ENCODE measurements at regions not wholly inside any gene's neighbourhood (a gene's known extent, or its start where the extent isn't known, plus 50 kb on each side); places are given as distances from the start of the nearest gene placed in this dataset.

DNA sequence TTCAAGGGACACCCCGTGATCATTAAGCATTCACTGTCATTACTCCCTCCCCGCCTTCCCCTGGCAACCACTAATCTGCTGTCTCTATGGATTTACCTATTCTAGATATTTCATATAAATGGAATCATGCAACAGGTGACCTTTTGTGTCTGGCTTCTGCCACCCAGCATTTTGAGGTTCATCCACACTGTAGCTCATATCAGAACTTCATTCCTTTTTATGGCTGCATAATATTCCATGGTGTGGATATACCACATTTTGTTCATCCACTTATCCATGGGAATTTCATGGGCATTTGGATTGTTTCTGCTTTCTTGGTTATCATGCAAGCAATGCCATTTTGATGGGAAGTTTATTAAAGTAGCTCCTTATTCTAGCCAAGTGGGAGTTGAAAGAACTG, 184.2 kb upstream of the VASH1 start:
- no peak overlapping the region for H3K4me3 ChIP-seq (replicated peaks in 1 of 3; ENCODE audit: low read depth in 2 of 3, low read length in 3 of 3)
- no peak for DNase-seq

DNA sequence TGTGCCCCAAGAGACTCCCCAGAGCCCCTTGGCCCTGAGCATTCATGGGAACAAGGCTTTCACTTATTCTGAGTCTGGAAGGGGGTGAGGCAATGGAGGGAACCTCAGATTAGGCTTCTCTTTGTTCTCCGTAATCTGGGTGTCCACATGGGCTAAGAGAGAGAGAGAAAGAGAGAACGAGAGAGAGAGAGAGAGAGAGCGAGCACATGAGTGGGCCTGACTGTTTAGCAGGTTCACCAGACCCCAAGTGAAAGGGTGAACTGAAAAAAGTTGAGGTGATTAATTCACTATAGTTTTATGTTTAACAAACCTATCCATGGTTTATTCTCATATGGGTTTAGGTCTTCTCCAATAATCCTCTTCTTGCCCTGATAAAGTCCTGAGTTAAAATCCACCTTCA, 183.4 kb upstream of the VASH1 start:
- no peak overlapping the region for H3K4me2 ChIP-seq (replicated peaks; ENCODE audit: extremely low read depth, low read length, poor library complexity, severe bottlenecking)
- H3K4me1 ChIP-seq (ENCODE audit: control insufficient read depth in 1 of 2, insufficient read depth in 2 of 2, low read length in 2 of 2): no peaks in the 10 kb centered on the region
- H3K79me2 ChIP-seq (ENCODE audit: insufficient read depth, low read length): no peaks in the 10 kb centered on the region
- no peaks in the 10 kb centered on the region for H3K27me3 ChIP-seq (ENCODE audit: control insufficient read depth in 2 of 2, insufficient read depth in 2 of 2, low read length in 2 of 2)
- no peaks in the 10 kb centered on the region for H4K20me1 ChIP-seq (ENCODE audit: insufficient read depth, low read length)
- Mint-ChIP-seq H3K36me3 (no peaks in the 10 kb centered on the region), H3K27me3 (ENCODE audit: low read depth in 3 of 3) (peaks cover 2 to 9% (median 3%) of the 10 kb centered on the region in 3 donors), H3K27ac (peak overlapping the region in 1 of 7 donors; percentile 12), H3K4me1 (no peaks in the 10 kb centered on the region), H3K9me3 (peaks cover 0 to 4% (median 2%) of the 10 kb centered on the region in 7 donors), H3K4me3 (no peak overlapping the region)
- no peak overlapping the region for H3K27ac ChIP-seq (ENCODE audit: low read depth in 1 of 2, low read length in 2 of 2)
- TF ChIP-seq, protein P1, sequence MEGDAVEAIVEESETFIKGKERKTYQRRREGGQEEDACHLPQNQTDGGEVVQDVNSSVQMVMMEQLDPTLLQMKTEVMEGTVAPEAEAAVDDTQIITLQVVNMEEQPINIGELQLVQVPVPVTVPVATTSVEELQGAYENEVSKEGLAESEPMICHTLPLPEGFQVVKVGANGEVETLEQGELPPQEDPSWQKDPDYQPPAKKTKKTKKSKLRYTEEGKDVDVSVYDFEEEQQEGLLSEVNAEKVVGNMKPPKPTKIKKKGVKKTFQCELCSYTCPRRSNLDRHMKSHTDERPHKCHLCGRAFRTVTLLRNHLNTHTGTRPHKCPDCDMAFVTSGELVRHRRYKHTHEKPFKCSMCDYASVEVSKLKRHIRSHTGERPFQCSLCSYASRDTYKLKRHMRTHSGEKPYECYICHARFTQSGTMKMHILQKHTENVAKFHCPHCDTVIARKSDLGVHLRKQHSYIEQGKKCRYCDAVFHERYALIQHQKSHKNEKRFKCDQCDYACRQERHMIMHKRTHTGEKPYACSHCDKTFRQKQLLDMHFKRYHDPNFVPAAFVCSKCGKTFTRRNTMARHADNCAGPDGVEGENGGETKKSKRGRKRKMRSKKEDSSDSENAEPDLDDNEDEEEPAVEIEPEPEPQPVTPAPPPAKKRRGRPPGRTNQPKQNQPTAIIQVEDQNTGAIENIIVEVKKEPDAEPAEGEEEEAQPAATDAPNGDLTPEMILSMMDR (IDR thresholded peaks at IDR 0.05): no peak
- no peak overlapping the region for H3K9ac ChIP-seq (ENCODE audit: insufficient read depth, low read length, poor library complexity, severe bottlenecking)
- no peaks in the 10 kb centered on the region for H3K9me3 ChIP-seq (replicated peaks in 1 of 2; ENCODE audit: control insufficient read depth in 1 of 2, insufficient read depth in 1 of 2, low read length in 2 of 2)
- H2AFZ ChIP-seq (ENCODE audit: insufficient read depth, low read depth, low read length, poor library complexity, severe bottlenecking): no peak overlapping the region
- no peak overlapping the region for H3K4me3 ChIP-seq (replicated peaks in 1 of 3; ENCODE audit: low read depth in 2 of 3, low read length in 3 of 3)
- H3K36me3 ChIP-seq (replicated peaks in 1 of 2; ENCODE audit: control insufficient read depth in 1 of 2, insufficient read depth in 2 of 2, low read length in 2 of 2): no peaks in the 10 kb centered on the region
- intact Hi-C loops (cut with micrococcal nuclease): no loop called here
- DNase-seq: no peak
- WGBS (ENCODE audit: insufficient coverage): no CpG with 5 or more reads among the region's 3 CpGs

More for the DNA sequence above, 184.2 kb upstream of the VASH1 start:
- no peak overlapping the region for H3K4me2 ChIP-seq (replicated peaks; ENCODE audit: extremely low read depth, low read length, poor library complexity, severe bottlenecking)
- H2AFZ ChIP-seq (ENCODE audit: insufficient read depth, low read depth, low read length, poor library complexity, severe bottlenecking): no peak overlapping the region
- intact Hi-C loops (cut with micrococcal nuclease): no loop called here
- H3K9me3 ChIP-seq (replicated peaks in 1 of 2; ENCODE audit: control insufficient read depth in 1 of 2, insufficient read depth in 1 of 2, low read length in 2 of 2): no peaks in the 10 kb centered on the region
- H3K9ac ChIP-seq (ENCODE audit: insufficient read depth, low read length, poor library complexity, severe bottlenecking): no peak overlapping the region
- H3K27me3 Mint-ChIP-seq (ENCODE audit: low read depth in 3 of 3): peaks cover 2 to 9% (median 3%) of the 10 kb centered on the region in 3 donors
- no peak overlapping the region for H3K4me3 Mint-ChIP-seq
- H3K36me3 ChIP-seq (replicated peaks in 1 of 2; ENCODE audit: control insufficient read depth in 1 of 2, insufficient read depth in 2 of 2, low read length in 2 of 2): no peaks in the 10 kb centered on the region
- no peaks in the 10 kb centered on the region for H3K27me3 ChIP-seq (ENCODE audit: control insufficient read depth in 2 of 2, insufficient read depth in 2 of 2, low read length in 2 of 2)
- TF ChIP-seq, protein P1 (IDR thresholded peaks at IDR 0.05): no peak
- H3K79me2 ChIP-seq (ENCODE audit: insufficient read depth, low read length): no peaks in the 10 kb centered on the region
- peaks cover 0 to 4% (median 2%) of the 10 kb centered on the region in 7 donors for H3K9me3 Mint-ChIP-seq
- H3K36me3 Mint-ChIP-seq: no peaks in the 10 kb centered on the region
- no CpG with 5 or more reads among the region's 2 CpGs for WGBS (ENCODE audit: insufficient coverage)
- H4K20me1 ChIP-seq (ENCODE audit: insufficient read depth, low read length): no peaks in the 10 kb centered on the region
- no peak overlapping the region for H3K27ac Mint-ChIP-seq
- H3K4me1 ChIP-seq (ENCODE audit: control insufficient read depth in 1 of 2, insufficient read depth in 2 of 2, low read length in 2 of 2): no peaks in the 10 kb centered on the region
- no peak overlapping the region for H3K27ac ChIP-seq (ENCODE audit: low read depth in 1 of 2, low read length in 2 of 2)
- no peaks in the 10 kb centered on the region for H3K4me1 Mint-ChIP-seq
